RWPE1 (cell line): ENCODE measurements at regions not wholly inside any gene's neighbourhood (a gene's known extent, or its start where the extent isn't known, plus 50 kb on each side); places are given as distances from the start of the nearest gene placed in this dataset.
A peak's percentile ranks its signal among the peaks of the same experiment; 100 is the strongest.

Experiments used
- CTCF ChIA-PET: fragments of 350-600 bp; sonication (Branson Sonifier 250); formaldehyde crosslinking; extraction: SDS; loops from one replicate; lab custom pipeline; 2021; lab: Yijun Ruan, JAX
- POLR2A ChIA-PET: fragments of 400-600 bp; formaldehyde crosslinking; extraction: SDS; loops from one replicate; lab custom pipeline; 2020; ENCODE audit warnings: antibody characterized with exemption; ENCODE audit not compliant: low non-redundant PET; lab: Yijun Ruan, JAX
- DNase-seq: peaks from one replicate; pipeline ENCODE4 v3.0.0; 2012; ENCODE audit warnings: low spot score
- H3K27ac ChIP-seq: fragments of 450-650 bp; 2 replicates; pipeline ENCODE4 v1.5.1; 2017
- CTCF ChIP-seq: fragments of 450-650 bp; conservative IDR thresholded peaks from 2 replicates; pipeline ENCODE4 v1.5.1; 2017; ENCODE audit warnings: low read depth, mild to moderate bottlenecking

DNA sequence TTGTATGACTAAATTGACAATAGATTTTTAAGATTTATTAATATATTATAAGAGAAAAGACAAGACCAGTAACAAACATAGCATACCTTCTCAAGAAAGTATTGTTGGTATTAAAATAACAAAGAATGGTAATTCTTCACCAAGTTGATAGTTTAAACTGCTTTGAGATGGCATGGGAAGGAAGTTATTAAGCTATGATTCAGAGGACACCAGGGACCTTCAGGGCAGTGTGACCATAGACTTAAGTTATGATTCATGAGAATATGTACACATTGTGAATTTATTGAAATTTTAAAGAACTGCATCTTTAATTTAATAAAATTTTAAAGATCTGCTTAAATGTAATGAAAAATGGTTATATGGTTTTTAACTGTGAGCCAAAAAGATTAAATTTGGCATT is 205.7 kb downstream of the DSEL start:
- POLR2A ChIA-PET, result no interaction called here
- CTCF ChIA-PET, result no interaction called here
- no peak overlapping the region for H3K27ac ChIP-seq
- no peak for TF ChIP-seq CTCF
- no peak for DNase-seq

GRCh38 chr18:67308819-67309218 is 207.7 kb downstream of the DSEL start:
- H3K27ac ChIP-seq, result no peak overlapping the region
- CTCF ChIA-PET, result no interaction called here
- TF ChIP-seq CTCF, result no peak
- no peak for DNase-seq
- POLR2A ChIA-PET, result no interaction called here

DNA sequence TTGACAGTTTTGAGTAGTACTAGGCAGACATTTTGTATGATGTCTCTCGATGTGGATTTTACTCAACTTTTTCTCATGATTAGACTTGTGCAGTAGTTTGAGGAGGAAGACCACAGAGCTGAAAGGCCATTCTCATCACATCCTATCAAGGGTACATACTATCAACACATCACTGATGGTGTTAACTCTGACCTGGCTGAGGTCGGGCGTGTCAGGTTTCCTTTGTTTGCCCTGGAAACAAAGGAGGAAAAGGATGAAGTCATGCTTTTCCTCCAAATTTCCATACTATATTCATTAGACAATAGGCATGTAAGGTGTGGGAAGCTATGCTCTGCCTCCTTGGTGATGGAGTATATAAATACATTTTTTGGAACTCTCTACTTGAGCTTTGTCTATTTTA is 211.1 kb downstream of the DSEL start:
- DNase-seq, result no peak

DNA sequence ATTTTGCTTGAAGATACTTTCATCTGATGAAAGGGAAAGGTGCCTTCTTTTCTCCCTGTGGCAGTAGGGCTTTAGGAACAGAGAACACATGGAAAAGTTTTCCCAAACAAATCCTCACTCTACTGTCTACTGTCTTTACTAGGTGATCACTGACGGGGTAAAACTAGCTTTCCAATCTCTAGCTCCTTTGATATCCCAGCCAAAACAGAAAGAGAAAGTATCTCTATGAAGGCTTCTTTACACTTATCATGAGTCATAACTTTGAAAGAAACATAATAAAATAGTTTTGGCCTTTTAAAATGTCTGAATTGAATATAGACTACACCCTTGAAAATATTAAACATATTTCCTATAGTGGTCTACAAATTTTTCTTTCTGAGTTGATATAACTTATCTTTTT is 214.5 kb downstream of the DSEL start:
- CTCF ChIA-PET, result no interaction called here
- POLR2A ChIA-PET, result no interaction called here
- no peak overlapping the region for H3K27ac ChIP-seq
- no peak for TF ChIP-seq CTCF
- peak; percentile 1 for DNase-seq

More for the DNA sequence above, 211.1 kb downstream of the DSEL start:
- POLR2A ChIA-PET, result no interaction called here
- no peak for TF ChIP-seq CTCF
- CTCF ChIA-PET, result no interaction called here
- H3K27ac ChIP-seq, result no peak overlapping the region

- TF ChIP-seq CTCF, result no peak
- ChIA-PET POLR2A (no interaction called here), CTCF (no interaction called here)
- H3K27ac ChIP-seq, result no peak overlapping the region
- no peak for DNase-seq
Measured at GRCh38 chr18:67301592-67301991, 214.9 kb downstream of the DSEL start.

- POLR2A ChIA-PET, result no interaction called here
- CTCF ChIA-PET, result no interaction called here
- H3K27ac ChIP-seq, result no peak overlapping the region
- no peak for DNase-seq
- no peak for TF ChIP-seq CTCF
Measured at GRCh38 chr18:67300498-67300897, 216.0 kb downstream of the DSEL start.

- TF ChIP-seq CTCF, result no peak
- CTCF ChIA-PET, result interaction anchor here (0.6 kb wide), 1 partner anchor 688 kb away, joined by 3 read pairs; no protein-coding TSS in a partner anchor
- POLR2A ChIA-PET, result no interaction called here
- DNase-seq, result no peak
- H3K27ac ChIP-seq, result no peak overlapping the region
Measured at GRCh38 chr18:67292814-67293213, 223.7 kb downstream of the DSEL start.
